ENCODE measurements at regions not wholly inside any gene's neighbourhood (a gene's known extent, or its start where the extent isn't known, plus 50 kb on each side); places are given as distances from the start of the nearest gene placed in this dataset.
A peak's percentile ranks its signal among the peaks of the same experiment; 100 is the strongest.
"Not testable (repeated sequence)": the region's sequence is repeated elsewhere in the genome, so short reads cannot be mapped to it uniquely, and the experiment has no call there.

- Mint-ChIP-seq H3K4me1 (no peaks in the 10 kb centered on the region), H3K27ac (ENCODE audit: unreplicated experiment) (no peak overlapping the region), H3K27me3 (ENCODE audit: low read depth) (peaks cover 93% of the 10 kb centered on the region), H3K36me3 (ENCODE audit: low read depth) (no peaks in the 10 kb centered on the region), H3K4me3 (no peak overlapping the region), H3K9me3 (no peaks in the 10 kb centered on the region)
- no peak for DNase-seq (ENCODE audit: low read depth, low spot score)
- no peak for TF ChIP-seq CTCF (conservative IDR thresholded peaks at IDR 0.05)
These were observed 129.4 kb downstream of the PPIAL4G start for GRCh38 chr1:148353461-148354283.

- H3K27me3 Mint-ChIP-seq (ENCODE audit: low read depth), result peaks cover 89% of the 10 kb centered on the region
- DNase-seq (ENCODE audit: low read depth, low spot score), result no peak
- no peak overlapping the region for H3K4me3 Mint-ChIP-seq
- H3K27ac Mint-ChIP-seq (ENCODE audit: unreplicated experiment), result no peak overlapping the region
- no peaks in the 10 kb centered on the region for H3K4me1 Mint-ChIP-seq
- TF ChIP-seq CTCF (conservative IDR thresholded peaks at IDR 0.05), result no peak
- H3K36me3 Mint-ChIP-seq (ENCODE audit: low read depth), result no peaks in the 10 kb centered on the region
- no peaks in the 10 kb centered on the region for H3K9me3 Mint-ChIP-seq
These were observed 130.5 kb downstream of the PPIAL4G start for GRCh38 chr1:148352470-148353053.

GRCh38 chr1:148347781-148348180 is 135.3 kb downstream of the PPIAL4G start:
- H3K4me3 Mint-ChIP-seq, result no peak overlapping the region
- DNase-seq (ENCODE audit: low read depth, low spot score), result no peak
- no peak for TF ChIP-seq CTCF (conservative IDR thresholded peaks at IDR 0.05)
- H3K36me3 Mint-ChIP-seq (ENCODE audit: low read depth), result no peaks in the 10 kb centered on the region
- H3K4me1 Mint-ChIP-seq, result no peaks in the 10 kb centered on the region
- no peaks in the 10 kb centered on the region for H3K9me3 Mint-ChIP-seq
- H3K27me3 Mint-ChIP-seq (ENCODE audit: low read depth), result peaks cover 51% of the 10 kb centered on the region
- no peak overlapping the region for H3K27ac Mint-ChIP-seq (ENCODE audit: unreplicated experiment)

GRCh38 chr1:148345659-148346151 is 137.4 kb downstream of the PPIAL4G start:
- not testable (repeated sequence) for H3K4me3 Mint-ChIP-seq; H3K36me3 Mint-ChIP-seq (ENCODE audit: low read depth); H3K9me3 Mint-ChIP-seq; H3K27ac Mint-ChIP-seq (ENCODE audit: unreplicated experiment); DNase-seq (ENCODE audit: low read depth, low spot score); H3K4me1 Mint-ChIP-seq
- H3K27me3 Mint-ChIP-seq (ENCODE audit: low read depth), result peaks cover 32% of the 10 kb centered on the region
- peak; percentile 63 for TF ChIP-seq CTCF (conservative IDR thresholded peaks at IDR 0.05)

GRCh38 chr1:148344651-148345050 is 138.5 kb downstream of the PPIAL4G start:
- not testable (repeated sequence) for H3K9me3 Mint-ChIP-seq; H3K27ac Mint-ChIP-seq (ENCODE audit: unreplicated experiment); H3K4me3 Mint-ChIP-seq; H3K36me3 Mint-ChIP-seq (ENCODE audit: low read depth); H3K4me1 Mint-ChIP-seq; DNase-seq (ENCODE audit: low read depth, low spot score)
- H3K27me3 Mint-ChIP-seq (ENCODE audit: low read depth), result peaks cover 23% of the 10 kb centered on the region

- not testable (repeated sequence) for H3K36me3 Mint-ChIP-seq (ENCODE audit: low read depth)
These were observed 141.4 kb downstream of the PPIAL4G start for GRCh38 chr1:148341729-148342128.

GRCh38 chr1:148336121-148336918 is 146.8 kb downstream of the PPIAL4G start:
- not testable (repeated sequence) for H3K36me3 Mint-ChIP-seq (ENCODE audit: low read depth); H3K9me3 Mint-ChIP-seq; DNase-seq (ENCODE audit: low read depth, low spot score)
- peak overlapping the region; percentile 94 for H3K4me3 Mint-ChIP-seq
- peaks cover 14% of the 10 kb centered on the region for H3K4me1 Mint-ChIP-seq
- peaks cover 55% of the 10 kb centered on the region for H3K27me3 Mint-ChIP-seq (ENCODE audit: low read depth)
- H3K27ac Mint-ChIP-seq (ENCODE audit: unreplicated experiment), result peak overlapping the region; percentile 3

More at GRCh38 chr1:148341729-148342128, 141.4 kb downstream of the PPIAL4G start:
- H3K4me1 Mint-ChIP-seq; H3K27ac Mint-ChIP-seq (ENCODE audit: unreplicated experiment); H3K9me3 Mint-ChIP-seq; DNase-seq (ENCODE audit: low read depth, low spot score); H3K4me3 Mint-ChIP-seq: not testable (repeated sequence)
- peaks cover 31% of the 10 kb centered on the region for H3K27me3 Mint-ChIP-seq (ENCODE audit: low read depth)

Data from neural crest cell (in vitro differentiated cells).